ENCODE measurements at regions not wholly inside any gene's neighbourhood (a gene's known extent, or its start where the extent isn't known, plus 50 kb on each side); places are given as distances from the start of the nearest gene placed in this dataset.
A peak's percentile ranks its signal among the peaks of the same experiment; 100 is the strongest.

DNA sequence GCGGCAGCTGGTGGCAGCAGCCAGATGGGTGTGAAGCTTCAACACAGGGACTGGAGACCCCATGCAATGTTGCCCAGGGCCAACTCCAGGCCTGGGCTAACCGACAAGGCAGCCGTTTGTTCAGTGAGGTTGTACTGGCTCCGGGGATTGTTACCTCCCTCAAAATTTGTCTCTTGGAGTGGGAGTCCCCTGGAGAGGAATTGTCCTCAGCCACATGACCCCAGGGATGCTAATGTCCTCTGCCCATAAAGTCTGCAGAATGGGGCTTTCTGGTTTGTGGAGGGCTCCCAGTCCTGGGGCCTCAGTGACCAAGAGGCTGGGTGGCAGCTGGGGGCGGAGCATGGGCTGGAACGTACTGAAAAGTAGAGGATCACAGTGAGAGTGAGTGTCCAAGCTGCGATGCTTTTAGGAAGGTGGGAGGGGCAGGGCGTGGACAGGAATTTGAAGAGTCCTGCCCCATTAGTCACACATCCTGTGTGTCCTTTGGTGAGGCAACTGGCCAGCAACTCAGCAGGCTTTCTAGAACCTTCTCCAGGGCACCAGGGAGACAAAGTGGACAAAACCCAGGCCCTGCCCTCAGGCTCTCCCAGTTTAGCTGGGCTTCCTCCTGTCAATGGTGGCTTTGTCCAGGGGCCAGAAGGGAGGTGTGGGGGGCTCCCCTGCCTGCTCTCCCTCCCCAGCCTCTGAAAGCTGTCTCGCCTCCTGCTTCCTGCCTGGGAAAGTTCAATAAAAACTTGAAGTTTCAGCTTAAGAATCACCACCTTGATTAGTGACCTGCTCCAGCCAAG is 114.0 kb downstream of the NSG2 start:
- no peaks in the 10 kb centered on the region for H3K9me3 ChIP-seq
- ATAC-seq (replicated peaks in 1 of 4) (no peak), DNase-seq (no peak)
- POLR2A ChIA-PET, result no interaction called here
- H3K4me1 ChIP-seq (ENCODE audit: control insufficient read depth in 1 of 2, extremely low read depth in 1 of 2, insufficient read depth in 2 of 2, low read length in 2 of 2), result no peaks in the 10 kb centered on the region
- peaks cover 13 to 26% (median 15%) of the 10 kb centered on the region in 3 donors for H3K9me3 Mint-ChIP-seq
- peaks cover 3 to 8% of the 10 kb centered on the region in 2 donors for H3K27me3 Mint-ChIP-seq
- no peak overlapping the region for H3K27ac Mint-ChIP-seq
- no peaks in the 10 kb centered on the region for H3K36me3 Mint-ChIP-seq
- no peaks in the 10 kb centered on the region for H3K4me1 Mint-ChIP-seq
- H3K4me3 ChIP-seq (ENCODE audit: control insufficient read depth in 1 of 2, extremely low read depth in 1 of 2, low read length in 1 of 2), result no peak overlapping the region
- H3K4me3 Mint-ChIP-seq, result no peak overlapping the region
- no peaks in the 10 kb centered on the region for H3K36me3 ChIP-seq (ENCODE audit: control insufficient read depth in 2 of 2, extremely low read depth in 1 of 2, insufficient read depth in 1 of 2, low read length in 1 of 2)
- 81% methylated on average over 7 of the region's 9 CpGs for WGBS (ENCODE audit: insufficient coverage)
- H3K27me3 ChIP-seq (replicated peaks in 1 of 2; ENCODE audit: control insufficient read depth in 2 of 2, extremely low read depth in 1 of 2, insufficient read depth in 2 of 2, low read length in 1 of 2), result peaks cover 0 to 7% of the 10 kb centered on the region in 2 experiments
- H3K27ac ChIP-seq (ENCODE audit: low read length), result no peak overlapping the region
- CTCF ChIA-PET, result no interaction called here

- no peaks in the 10 kb centered on the region for H3K4me1 ChIP-seq (ENCODE audit: control insufficient read depth in 1 of 2, extremely low read depth in 1 of 2, insufficient read depth in 2 of 2, low read length in 2 of 2)
- no peaks in the 10 kb centered on the region for H3K36me3 Mint-ChIP-seq
- H3K4me3 ChIP-seq (ENCODE audit: control insufficient read depth in 1 of 2, extremely low read depth in 1 of 2, low read length in 1 of 2), result no peak overlapping the region
- no peaks in the 10 kb centered on the region for H3K9me3 ChIP-seq
- no CpG with 5 or more reads among the region's 9 CpGs for WGBS (ENCODE audit: insufficient coverage)
- ATAC-seq (replicated peaks in 1 of 4), result no peak
- H3K27me3 Mint-ChIP-seq, result peaks cover 0 to 3% of the 10 kb centered on the region in 2 donors
- no peak overlapping the region for H3K4me3 Mint-ChIP-seq
- no peak overlapping the region for H3K27ac ChIP-seq (ENCODE audit: low read length)
- peaks cover 4 to 8% (median 7%) of the 10 kb centered on the region in 3 donors for H3K9me3 Mint-ChIP-seq
- no peaks in the 10 kb centered on the region for H3K4me1 Mint-ChIP-seq
- H3K27me3 ChIP-seq (replicated peaks in 1 of 2; ENCODE audit: control insufficient read depth in 2 of 2, extremely low read depth in 1 of 2, insufficient read depth in 2 of 2, low read length in 1 of 2), result no peaks in the 10 kb centered on the region
- ChIA-PET CTCF (no interaction called here), POLR2A (interaction anchor here in 1 of 2 donors (0.5 kb wide), 1 partner anchor 180 kb away, joined by 4 read pairs; no protein-coding TSS in a partner anchor)
- no peak overlapping the region for H3K27ac Mint-ChIP-seq
- peak in 1 of 35 experiments; percentile 7 for DNase-seq
- no peaks in the 10 kb centered on the region for H3K36me3 ChIP-seq (ENCODE audit: control insufficient read depth in 2 of 2, extremely low read depth in 1 of 2, insufficient read depth in 1 of 2, low read length in 1 of 2)
These were observed 119.9 kb downstream of the NSG2 start for GRCh38 chr5:174165406-174165805.

- Mint-ChIP-seq H3K4me3 (no peak overlapping the region), H3K36me3 (no peaks in the 10 kb centered on the region), H3K27me3 (peaks cover 0 to 3% of the 10 kb centered on the region in 2 donors), H3K9me3 (peaks cover 4 to 7% (median 5%) of the 10 kb centered on the region in 3 donors), H3K27ac (no peak overlapping the region), H3K4me1 (no peaks in the 10 kb centered on the region)
- Histone ChIP-seq H3K27me3 (replicated peaks in 1 of 2; ENCODE audit: control insufficient read depth in 2 of 2, extremely low read depth in 1 of 2, insufficient read depth in 2 of 2, low read length in 1 of 2) (no peaks in the 10 kb centered on the region), H3K4me1 (ENCODE audit: control insufficient read depth in 1 of 2, extremely low read depth in 1 of 2, insufficient read depth in 2 of 2, low read length in 2 of 2) (no peaks in the 10 kb centered on the region), H3K36me3 (ENCODE audit: control insufficient read depth in 2 of 2, extremely low read depth in 1 of 2, insufficient read depth in 1 of 2, low read length in 1 of 2) (no peaks in the 10 kb centered on the region), H3K4me3 (ENCODE audit: control insufficient read depth in 1 of 2, extremely low read depth in 1 of 2, low read length in 1 of 2) (no peak overlapping the region), H3K27ac (ENCODE audit: low read length) (no peak overlapping the region), H3K9me3 (no peaks in the 10 kb centered on the region)
- POLR2A ChIA-PET, result no interaction called here
- DNase-seq (no peak), ATAC-seq (replicated peaks in 1 of 4) (no peak)
- WGBS (ENCODE audit: insufficient coverage), result 76% methylated on average over 7 of the region's 10 CpGs
- CTCF ChIA-PET, result no interaction called here
These were observed 120.9 kb downstream of the NSG2 start for GRCh38 chr5:174166231-174167079.

GRCh38 chr5:174167080-174167910 is 121.8 kb downstream of the NSG2 start:
- H3K27ac Mint-ChIP-seq, result no peak overlapping the region
- no peaks in the 10 kb centered on the region for H3K27me3 ChIP-seq (replicated peaks in 1 of 2; ENCODE audit: control insufficient read depth in 2 of 2, extremely low read depth in 1 of 2, insufficient read depth in 2 of 2, low read length in 1 of 2)
- peaks cover 4 to 7% (median 5%) of the 10 kb centered on the region in 3 donors for H3K9me3 Mint-ChIP-seq
- DNase-seq (no peak), ATAC-seq (replicated peaks in 1 of 4) (no peak)
- no peak overlapping the region for H3K4me3 Mint-ChIP-seq
- no peaks in the 10 kb centered on the region for H3K4me1 Mint-ChIP-seq
- H3K9me3 ChIP-seq, result no peaks in the 10 kb centered on the region
- H3K36me3 ChIP-seq (ENCODE audit: control insufficient read depth in 2 of 2, extremely low read depth in 1 of 2, insufficient read depth in 1 of 2, low read length in 1 of 2), result no peaks in the 10 kb centered on the region
- H3K27me3 Mint-ChIP-seq, result peaks cover 0 to 3% of the 10 kb centered on the region in 2 donors
- no peaks in the 10 kb centered on the region for H3K36me3 Mint-ChIP-seq
- CTCF ChIA-PET, result no interaction called here
- 85% methylated on average over 10 of the region's 16 CpGs for WGBS (ENCODE audit: insufficient coverage)
- POLR2A ChIA-PET, result no interaction called here
- H3K27ac ChIP-seq (ENCODE audit: low read length), result no peak overlapping the region
- no peak overlapping the region for H3K4me3 ChIP-seq (ENCODE audit: control insufficient read depth in 1 of 2, extremely low read depth in 1 of 2, low read length in 1 of 2)
- H3K4me1 ChIP-seq (ENCODE audit: control insufficient read depth in 1 of 2, extremely low read depth in 1 of 2, insufficient read depth in 2 of 2, low read length in 2 of 2), result no peaks in the 10 kb centered on the region

DNA sequence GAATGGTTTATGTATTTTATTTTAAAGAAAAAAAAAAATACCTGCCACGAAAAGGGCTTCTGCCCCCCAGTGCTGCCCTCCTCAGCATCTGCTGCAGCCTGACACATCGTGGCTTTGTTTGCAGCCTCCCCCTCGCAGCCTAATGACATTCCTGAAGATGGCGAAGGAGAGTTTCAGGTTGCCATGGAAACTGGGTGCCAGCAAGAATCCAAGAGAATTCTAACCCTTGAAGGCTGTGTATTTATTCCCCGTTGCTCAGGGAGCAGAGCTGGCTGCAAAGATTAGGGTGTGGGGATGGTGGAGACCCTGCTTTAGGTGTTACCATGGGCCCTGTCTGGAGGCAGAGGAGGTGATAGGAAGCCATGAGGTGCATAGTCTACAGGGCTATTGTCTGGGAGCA is 126.6 kb downstream of the NSG2 start:
- WGBS (ENCODE audit: insufficient coverage), result 51% methylated on average over 5 of the region's 5 CpGs

GRCh38 chr5:174172566-174172965 is 127.1 kb downstream of the NSG2 start:
- H3K27ac ChIP-seq (ENCODE audit: low read length), result no peak overlapping the region
- Mint-ChIP-seq H3K9me3 (peaks cover 0 to 4% (median 4%) of the 10 kb centered on the region in 3 donors), H3K27me3 (peaks cover 11 to 17% of the 10 kb centered on the region in 2 donors), H3K4me1 (no peaks in the 10 kb centered on the region), H3K27ac (no peak overlapping the region), H3K36me3 (no peaks in the 10 kb centered on the region), H3K4me3 (no peak overlapping the region)
- POLR2A ChIA-PET, result no interaction called here
- no peaks in the 10 kb centered on the region for H3K4me1 ChIP-seq (ENCODE audit: control insufficient read depth in 1 of 2, extremely low read depth in 1 of 2, insufficient read depth in 2 of 2, low read length in 2 of 2)
- H3K27me3 ChIP-seq (replicated peaks in 1 of 2; ENCODE audit: control insufficient read depth in 2 of 2, extremely low read depth in 1 of 2, insufficient read depth in 2 of 2, low read length in 1 of 2), result peaks cover 0 to 5% of the 10 kb centered on the region in 2 experiments
- no peak overlapping the region for H3K4me3 ChIP-seq (ENCODE audit: control insufficient read depth in 1 of 2, extremely low read depth in 1 of 2, low read length in 1 of 2)
- CTCF ChIA-PET, result no interaction called here
- H3K36me3 ChIP-seq (ENCODE audit: control insufficient read depth in 2 of 2, extremely low read depth in 1 of 2, insufficient read depth in 1 of 2, low read length in 1 of 2), result no peaks in the 10 kb centered on the region
- no peak for DNase-seq
- ATAC-seq (replicated peaks in 1 of 4), result no peak
- 60% methylated on average over 1 of the region's 4 CpGs for WGBS (ENCODE audit: insufficient coverage)
- H3K9me3 ChIP-seq, result no peaks in the 10 kb centered on the region

More for the DNA sequence above, 126.6 kb downstream of the NSG2 start:
- no peaks in the 10 kb centered on the region for H3K4me1 Mint-ChIP-seq
- no peak overlapping the region for H3K4me3 ChIP-seq (ENCODE audit: control insufficient read depth in 1 of 2, extremely low read depth in 1 of 2, low read length in 1 of 2)
- ChIA-PET CTCF (no interaction called here), POLR2A (no interaction called here)
- H3K4me3 Mint-ChIP-seq, result no peak overlapping the region
- no peak overlapping the region for H3K27ac ChIP-seq (ENCODE audit: low read length)
- no peaks in the 10 kb centered on the region for H3K9me3 ChIP-seq
- H3K27me3 Mint-ChIP-seq, result peaks cover 11 to 17% of the 10 kb centered on the region in 2 donors
- H3K36me3 Mint-ChIP-seq, result no peaks in the 10 kb centered on the region
- ATAC-seq (replicated peaks in 1 of 4), result no peak
- peaks cover 0 to 5% of the 10 kb centered on the region in 2 experiments for H3K27me3 ChIP-seq (replicated peaks in 1 of 2; ENCODE audit: control insufficient read depth in 2 of 2, extremely low read depth in 1 of 2, insufficient read depth in 2 of 2, low read length in 1 of 2)
- no peak overlapping the region for H3K27ac Mint-ChIP-seq
- no peak for DNase-seq
- no peaks in the 10 kb centered on the region for H3K4me1 ChIP-seq (ENCODE audit: control insufficient read depth in 1 of 2, extremely low read depth in 1 of 2, insufficient read depth in 2 of 2, low read length in 2 of 2)
- H3K9me3 Mint-ChIP-seq, result peaks cover 0 to 6% (median 4%) of the 10 kb centered on the region in 3 donors
- H3K36me3 ChIP-seq (ENCODE audit: control insufficient read depth in 2 of 2, extremely low read depth in 1 of 2, insufficient read depth in 1 of 2, low read length in 1 of 2), result no peaks in the 10 kb centered on the region

Data from T-cell (primary cell).